Fibroblast of skin of back (primary cell): ENCODE measurements at regions not wholly inside any gene's neighbourhood (a gene's known extent, or its start where the extent isn't known, plus 50 kb on each side); places are given as distances from the start of the nearest gene placed in this dataset.
A peak's percentile ranks its signal among the peaks of the same experiment; 100 is the strongest.

Experiments used
- DNase-seq: peaks from one replicate; pipeline ENCODE4 v3.0.0-alpha.2; 2013

DNA sequence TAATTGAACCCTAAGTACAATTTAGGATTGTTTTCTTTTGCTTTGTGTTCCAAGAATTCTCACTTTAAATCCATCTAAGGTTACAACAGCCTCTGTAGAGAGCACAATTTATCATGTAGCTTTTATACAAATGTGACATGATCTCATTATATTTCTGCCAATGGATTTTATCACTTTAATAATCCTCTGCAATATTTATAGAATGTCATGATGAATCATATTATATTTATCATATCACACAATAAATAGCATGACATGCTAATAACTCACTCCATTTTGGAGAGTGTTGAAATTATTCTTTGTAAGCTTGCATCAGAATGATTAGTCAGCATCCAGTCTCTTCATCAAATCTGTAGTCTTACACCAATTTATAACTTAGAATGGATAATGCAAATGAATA is 280.6 kb upstream of the ZNF717 start:
- DNase-seq = peak; percentile 20

DNA sequence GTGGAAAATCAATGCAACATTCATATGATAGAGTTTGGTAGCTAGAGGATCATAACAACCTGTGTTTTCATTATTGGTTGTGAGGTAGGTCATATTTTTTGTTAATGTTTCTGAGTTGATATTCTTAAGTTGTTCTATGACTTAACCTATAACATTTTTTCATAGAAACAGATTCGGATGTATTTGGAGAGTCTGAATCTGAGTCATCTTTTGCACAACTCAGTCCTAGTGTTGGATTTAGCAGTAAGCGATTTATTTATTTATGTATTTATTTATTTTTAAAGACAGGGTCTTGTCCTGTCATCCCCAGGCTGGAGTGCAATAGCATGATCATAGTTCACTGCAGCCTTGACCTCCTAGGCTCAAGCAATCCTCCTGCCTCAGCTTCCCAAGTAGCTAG is 292.8 kb upstream of the ZNF717 start:
- DNase-seq = no peak

DNA sequence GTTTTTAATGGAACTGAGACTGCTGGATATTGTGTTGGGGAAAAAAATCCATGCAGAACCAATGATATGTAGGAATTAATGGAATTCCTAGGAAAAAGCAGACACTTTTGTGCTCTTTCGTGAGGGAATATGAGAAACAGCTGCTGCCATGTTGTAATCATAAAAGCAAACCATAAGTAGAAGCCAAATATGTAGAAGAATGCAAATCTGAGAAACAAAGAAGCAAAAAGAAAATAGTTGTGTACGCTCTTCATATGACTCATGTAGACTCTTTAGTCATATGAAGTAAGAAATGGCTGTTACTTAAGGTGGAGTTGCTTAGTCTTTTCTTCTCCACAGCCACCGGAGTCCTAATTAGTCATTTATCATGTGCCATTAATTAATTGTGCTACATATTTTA is 298.6 kb upstream of the ZNF717 start:
- DNase-seq = peak; percentile 61

DNA sequence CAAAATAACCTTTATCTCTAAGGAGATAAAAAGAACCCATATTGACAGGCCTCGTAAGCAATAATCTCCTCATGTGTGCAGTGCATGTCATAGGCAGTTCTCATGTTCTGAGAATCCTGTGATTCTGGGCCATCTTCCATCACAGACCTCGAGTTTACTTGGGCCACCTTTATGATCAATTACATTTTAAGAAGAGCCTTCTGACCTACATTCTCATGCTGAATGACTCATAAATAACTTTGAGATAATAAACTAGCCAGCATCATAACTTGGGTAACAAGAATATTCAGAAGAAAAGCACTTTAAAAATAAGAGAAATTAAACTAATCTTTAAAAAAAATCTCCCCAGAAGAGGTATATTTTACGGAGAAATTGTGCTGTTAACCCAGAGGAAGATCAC is 310.7 kb upstream of the ZNF717 start:
- peak; percentile 21 for DNase-seq

DNA sequence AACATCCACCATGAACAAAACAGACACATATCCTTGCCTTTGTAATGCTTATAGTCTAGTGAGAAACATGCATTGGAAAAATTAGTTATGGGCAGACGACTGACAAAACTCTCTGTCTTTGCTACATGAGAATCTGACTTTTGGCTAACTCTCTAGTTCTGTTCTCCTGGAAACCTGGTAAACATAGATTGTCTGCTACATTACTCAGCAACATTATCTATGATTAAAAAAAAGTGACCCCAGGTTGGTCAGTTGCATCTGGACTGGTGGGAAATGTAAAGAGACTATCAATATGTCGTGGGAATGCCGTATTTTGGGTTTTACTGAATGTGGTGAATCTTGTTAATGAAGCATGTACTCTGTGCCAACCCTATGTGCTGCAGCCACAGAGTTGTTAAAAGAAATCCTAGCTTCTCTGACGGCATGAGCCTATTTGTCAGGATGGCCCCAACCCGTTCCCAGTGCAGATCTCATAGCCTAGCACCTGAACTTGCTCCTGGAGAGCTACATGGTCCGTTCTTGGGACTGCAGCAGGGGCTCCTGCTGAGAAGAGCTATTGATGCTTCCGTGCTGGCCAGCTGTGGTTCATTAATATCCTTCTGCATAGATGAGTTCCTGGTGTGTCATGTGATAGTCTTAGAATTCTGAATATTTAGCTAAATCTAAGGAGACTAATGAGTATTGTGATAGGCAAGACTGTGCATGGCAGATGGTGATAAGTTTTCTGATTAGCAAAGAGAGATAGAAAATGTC is 311.7 kb upstream of the ZNF717 start:
- DNase-seq = peak; percentile 27

DNA sequence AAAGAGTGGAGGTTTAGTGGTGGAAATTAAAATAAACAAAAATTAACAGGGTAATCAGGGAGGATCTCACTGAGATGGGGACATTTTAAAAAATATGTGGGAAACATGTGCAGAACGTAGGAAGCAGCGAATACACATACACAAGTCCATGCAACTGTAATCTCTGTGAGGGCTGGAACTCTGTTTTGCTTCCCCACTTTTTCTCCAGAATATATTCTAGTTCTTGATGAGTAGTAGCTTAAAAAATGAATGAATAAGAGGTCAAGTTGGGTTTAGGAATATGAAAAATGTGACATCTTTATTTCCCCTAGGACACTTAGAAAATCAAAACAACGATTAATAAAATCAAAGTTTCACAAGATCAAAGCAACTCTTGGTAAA is 312.2 kb upstream of the ZNF717 start:
- peak; percentile 63 for DNase-seq

DNA sequence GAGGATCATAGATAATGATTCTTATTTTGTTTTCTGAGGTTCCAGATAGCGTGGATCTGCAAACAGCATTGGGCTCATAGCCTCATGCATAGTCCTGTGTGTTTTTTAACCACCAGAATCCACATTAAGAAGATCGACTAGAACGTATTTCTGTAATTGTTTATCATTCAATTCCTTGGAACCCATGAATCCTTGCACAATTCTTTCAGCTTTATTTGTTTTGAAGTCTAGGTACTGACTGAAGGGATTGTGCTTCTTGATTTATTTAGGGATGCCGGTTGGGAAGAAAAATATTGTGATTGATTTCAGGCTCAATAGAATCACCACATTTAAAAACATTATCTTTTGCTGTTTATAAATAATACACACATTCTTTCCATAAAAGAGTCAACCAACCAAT is 314.6 kb upstream of the ZNF717 start:
- DNase-seq = no peak

DNA sequence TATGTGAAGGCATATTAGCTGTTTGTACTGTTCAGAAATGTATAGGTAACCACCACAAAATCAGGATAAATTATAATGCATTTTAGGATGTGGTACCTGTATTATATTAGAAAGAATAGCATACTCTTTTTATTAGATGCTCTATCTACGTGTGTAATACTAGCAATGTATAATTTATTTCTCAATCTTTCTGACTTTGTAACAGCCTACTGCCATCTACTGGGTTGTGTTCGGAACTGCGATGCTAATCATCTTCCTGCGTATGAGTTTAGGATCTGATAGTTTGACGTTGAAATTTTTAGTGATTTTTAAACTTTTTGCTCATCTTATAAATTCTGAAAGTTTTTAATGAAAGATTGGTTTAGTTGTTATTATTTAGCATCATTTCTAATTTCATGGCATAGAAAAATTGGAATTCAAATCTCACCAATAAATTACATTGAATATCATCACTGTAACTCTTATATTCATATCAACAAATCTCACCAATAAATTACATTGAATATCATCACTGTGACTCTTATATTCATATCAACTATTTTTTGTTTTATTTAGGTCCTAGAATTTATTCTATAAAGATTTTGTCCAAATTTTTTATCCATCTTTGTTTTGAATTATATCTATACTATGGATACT is 322.7 kb upstream of the ZNF717 start:
- peak; percentile 52 for DNase-seq

DNA sequence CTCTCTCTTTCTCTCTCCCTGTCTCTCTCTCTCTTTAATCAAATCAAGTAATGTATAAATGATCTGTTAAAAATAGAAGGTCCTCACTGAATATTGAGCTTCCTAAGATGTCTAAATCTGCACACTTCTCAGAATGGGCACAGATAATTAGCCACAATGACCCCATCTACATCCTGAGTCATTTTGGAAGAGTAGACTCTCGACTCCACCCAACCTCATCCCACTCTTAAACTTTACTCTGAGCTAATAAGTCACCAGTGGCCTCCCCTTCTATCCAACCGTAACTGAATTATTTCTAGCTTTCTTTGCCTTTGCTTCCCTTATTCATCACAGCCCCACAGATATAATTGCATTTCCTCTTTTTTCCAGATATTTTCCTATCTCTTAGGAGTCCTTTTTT is 326.5 kb upstream of the ZNF717 start:
- DNase-seq = no peak

DNA sequence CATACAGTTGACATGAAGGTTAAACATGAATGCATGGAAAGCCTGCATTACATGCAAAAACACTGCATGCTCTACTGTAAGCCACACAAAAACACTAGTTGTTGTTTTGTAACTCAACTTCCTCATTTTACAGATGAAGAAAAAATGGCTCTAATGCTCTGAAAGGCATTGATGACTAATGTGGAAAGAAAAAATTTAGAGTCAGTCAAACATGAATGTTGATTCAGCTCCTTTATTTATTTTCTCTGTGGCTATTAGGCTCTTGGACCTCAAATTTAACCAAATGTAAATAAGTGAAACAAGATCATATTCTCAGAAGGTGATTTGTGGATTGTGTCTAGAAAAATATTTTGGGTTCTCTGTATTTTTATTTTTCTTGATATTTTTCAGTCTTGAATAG is 336.7 kb upstream of the ZNF717 start:
- DNase-seq = peak; percentile 65

DNA sequence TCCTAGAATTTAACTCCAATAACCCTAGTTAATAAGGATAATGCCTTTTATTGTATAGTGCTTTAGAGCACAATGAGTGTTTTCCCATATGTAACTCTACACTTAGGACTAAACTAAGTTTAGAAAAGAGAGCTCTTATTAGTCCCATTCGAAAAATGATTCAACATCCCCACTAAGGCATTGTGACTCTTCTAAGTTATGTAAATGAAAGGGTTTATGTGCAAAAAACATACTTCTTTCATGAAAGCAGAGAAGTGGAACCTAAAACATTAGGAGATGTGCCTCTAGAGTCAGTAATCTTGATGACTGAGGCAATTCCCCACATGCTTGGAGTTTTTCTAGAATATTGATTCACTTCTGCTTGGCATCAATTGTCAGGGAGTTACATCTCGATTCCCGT is 344.1 kb upstream of the ZNF717 start:
- DNase-seq = no peak

DNA sequence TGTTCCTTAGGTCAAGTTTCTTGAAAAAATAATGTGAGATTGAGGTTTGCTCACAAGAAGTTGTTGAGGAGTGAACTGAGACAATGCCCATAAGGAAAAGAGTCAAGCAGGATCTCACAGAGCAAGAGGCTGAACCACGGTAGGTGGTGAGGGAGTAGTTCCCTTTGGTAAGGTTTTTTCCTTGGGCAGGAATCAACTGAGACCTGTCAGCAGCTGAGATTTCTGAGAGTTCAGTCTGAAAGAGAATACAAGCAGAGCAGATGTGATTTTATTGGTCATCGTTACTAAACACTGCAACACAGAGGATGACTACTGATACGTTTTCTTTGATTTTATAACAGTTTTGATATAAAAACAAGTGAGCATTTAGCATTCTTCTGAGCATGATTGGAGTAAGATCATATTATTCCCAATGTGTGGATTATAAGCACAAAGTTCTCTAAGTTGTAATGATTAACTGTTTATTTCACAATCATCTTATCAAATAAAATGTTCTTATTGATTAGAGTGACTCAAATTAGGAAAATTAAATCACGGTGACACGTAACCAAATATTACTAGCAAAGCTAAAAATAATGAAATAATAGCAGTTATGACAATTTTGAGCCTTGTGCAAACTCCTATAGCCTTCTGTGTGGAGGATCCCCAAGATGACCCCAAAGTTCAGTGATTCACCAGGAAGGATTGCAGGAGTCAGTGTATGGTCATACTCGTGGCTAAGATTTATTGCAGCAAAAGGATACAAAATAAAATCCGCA is 346.2 kb upstream of the ZNF717 start:
- peak; percentile 69 for DNase-seq

DNA sequence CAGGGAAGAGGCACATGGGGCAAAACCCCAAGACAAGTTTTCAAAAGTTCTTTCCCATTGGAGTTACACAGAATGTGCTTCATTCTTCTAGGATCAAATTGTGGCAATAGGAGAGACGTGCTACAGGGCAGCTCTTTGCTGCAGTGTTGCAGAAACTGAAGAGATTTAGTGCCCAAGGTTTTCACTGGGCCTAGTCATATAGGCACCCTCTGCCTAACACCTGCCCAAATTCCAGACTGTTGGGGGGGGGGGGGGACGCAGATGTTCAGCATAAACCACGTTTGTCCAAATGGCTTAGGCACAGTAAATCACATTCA is 346.8 kb upstream of the ZNF717 start:
- DNase-seq = no peak

DNA sequence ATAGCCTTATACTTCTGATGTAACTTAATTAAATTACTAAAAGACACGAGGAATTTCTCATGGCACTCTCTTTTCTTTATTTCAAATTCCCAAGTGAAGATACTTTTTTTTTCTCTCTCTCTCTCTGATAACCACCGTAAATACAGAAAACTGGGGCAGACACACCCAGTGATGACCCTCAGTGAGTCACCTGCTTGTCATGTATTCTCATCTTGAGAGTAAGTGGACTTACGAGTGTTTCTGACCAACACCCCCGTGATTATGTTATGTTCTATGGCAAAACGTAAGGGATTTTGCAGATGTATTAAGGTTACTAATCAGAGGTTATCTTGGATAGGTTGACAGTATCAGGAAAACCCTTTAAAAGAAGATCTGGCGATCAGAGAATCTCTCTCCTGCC is 348.8 kb upstream of the ZNF717 start:
- peak; percentile 39 for DNase-seq

DNA sequence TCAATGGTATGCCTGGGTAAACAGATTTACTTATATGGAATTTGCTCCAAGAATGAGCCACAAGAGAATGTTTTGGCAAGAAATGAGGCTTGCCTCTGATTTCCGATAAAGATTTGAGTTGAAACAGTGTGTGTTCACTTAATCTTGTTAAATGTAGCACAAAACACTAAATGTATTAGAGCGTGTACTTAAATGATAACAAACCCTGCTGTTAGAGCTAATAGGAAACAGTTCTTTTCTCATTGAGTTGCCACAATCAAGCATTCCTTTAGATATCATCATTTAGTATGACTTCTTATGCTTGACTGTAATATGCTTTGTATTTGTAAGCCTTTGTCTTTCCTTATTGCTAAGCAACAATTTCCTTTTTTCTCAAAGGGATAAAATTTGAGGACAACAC is 353.6 kb upstream of the ZNF717 start:
- peak; percentile 64 for DNase-seq

DNA sequence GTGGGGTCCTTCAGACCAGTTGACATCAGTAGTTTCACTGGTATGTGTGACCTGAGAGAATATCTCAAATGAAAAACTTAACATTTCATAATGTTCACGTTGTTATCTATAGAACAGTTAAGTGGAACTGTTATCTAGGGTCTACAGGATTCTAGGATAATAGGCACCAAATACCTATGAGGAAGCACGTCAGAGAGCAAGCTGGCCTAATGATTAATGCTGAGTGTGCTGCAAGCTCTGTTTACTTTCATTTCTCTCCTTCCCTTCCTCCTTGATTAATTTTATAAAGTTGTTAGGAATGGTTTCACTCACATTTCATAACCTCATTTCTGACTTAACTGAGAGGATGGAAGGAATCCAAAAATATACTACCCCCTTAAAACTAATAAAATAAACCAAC is 362.5 kb upstream of the ZNF717 start:
- no peak for DNase-seq

DNA sequence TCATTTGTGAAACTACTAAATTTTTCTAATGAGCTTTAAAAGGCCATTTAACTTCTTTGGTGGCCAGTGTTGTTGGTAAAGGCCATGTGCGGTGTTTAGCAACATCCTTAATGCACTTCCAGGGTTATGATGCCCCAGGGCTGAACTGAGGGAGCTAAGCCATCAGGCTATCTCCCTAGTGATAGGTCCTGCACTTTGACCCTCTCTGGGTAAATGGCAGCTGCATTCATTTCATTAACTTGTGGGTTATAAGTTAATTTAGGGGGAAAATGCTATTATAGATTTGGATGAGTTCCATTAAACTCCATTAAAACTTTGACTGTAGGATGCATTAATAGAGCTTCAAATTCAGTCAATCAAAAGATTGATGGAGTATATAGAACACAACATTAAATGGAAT is 366.7 kb upstream of the ZNF717 start:
- DNase-seq = no peak

DNA sequence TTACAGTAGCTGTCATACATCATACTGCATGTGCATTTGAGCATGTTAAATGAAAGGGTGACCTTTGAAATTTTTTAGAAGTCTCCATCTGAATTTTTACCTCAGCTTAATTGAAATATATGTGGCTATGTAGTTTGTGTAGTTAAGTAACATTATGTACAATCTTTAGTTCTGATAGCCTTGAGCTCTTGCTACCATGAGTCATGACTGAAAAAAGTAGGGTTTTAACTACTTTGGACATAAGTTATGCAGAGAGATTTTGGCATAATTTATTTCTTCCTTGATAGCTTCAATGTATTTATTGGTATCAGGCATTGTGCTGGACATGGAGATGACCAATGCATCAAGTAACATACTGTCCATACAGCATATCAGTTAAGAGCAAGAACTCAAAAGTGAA is 376.5 kb upstream of the ZNF717 start:
- no peak for DNase-seq

DNA sequence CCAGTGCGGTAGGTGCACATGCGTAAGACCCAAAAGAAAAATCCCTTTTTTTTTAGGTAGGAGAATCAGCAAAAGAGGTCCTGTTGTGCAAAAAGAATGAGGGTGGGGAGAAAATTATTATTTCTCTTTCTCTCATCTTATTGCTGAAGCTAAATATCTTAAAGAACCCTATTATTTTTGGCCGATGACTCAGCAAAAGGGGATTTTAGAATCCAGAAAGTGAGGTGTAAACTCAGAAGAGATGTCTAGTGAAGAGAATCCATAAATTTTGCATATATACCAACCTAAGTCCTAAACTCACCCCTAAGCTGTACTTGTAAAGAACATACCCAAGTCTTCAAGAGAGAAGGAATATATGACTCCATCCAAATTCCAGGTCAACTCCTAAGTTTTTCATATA is 386.3 kb upstream of the ZNF717 start:
- no peak for DNase-seq

DNA sequence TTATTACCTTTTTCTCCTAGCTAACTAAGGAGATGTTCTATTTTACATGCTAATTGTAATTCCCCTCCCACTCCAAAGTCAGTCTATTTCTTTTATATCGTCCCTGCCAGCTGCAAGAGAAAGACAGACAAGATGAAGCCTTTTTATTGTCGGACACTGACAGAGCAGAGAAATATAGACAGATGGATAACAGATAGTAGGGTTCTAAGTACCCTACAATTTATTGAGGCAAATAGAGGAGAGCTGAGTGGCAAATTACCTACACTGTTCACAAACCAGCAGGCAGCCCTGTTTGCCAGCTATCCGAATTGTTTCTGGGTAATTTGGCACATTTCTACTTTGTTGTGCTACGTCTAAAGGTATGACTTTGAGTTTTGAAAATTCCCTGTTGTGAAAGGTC is 392.3 kb upstream of the ZNF717 start:
- DNase-seq = no peak

DNA sequence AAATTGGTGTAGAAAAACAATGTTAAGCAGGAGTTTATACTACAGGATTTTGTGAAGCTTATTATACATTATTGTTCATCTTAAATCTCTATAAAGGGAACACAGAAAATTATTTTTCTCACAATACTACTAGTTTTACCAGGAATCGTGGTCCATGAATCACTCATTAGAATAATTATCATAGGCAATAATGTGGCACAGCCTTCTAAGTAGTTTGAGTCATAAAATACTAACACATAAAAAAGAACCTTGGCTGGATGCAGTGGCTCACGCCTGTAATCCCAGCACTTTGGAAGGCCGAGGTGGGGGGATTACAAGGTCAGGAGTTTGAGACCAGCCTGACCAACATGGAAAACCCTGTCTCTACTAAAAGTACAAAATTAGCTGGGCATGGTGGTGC is 393.1 kb upstream of the ZNF717 start:
- no peak for DNase-seq

DNA sequence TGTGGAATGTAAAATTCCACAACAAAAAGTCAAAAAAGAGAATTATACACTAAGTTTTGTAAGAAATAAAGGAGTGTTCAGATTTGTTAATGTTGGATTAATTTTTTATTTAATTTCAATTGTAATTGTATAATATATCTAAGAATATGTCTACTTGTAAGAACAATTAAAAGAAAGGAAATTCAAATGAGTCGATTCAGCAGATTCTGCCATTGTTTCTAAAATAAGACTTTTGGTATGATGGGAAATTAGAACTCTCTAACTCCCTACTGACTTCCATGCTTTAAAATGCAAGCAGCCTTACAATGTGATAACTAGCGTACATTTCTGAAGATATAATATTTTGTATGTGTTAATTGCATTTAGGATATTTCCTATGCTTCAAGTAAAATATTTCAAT is 395.9 kb upstream of the ZNF717 start:
- no peak for DNase-seq

DNA sequence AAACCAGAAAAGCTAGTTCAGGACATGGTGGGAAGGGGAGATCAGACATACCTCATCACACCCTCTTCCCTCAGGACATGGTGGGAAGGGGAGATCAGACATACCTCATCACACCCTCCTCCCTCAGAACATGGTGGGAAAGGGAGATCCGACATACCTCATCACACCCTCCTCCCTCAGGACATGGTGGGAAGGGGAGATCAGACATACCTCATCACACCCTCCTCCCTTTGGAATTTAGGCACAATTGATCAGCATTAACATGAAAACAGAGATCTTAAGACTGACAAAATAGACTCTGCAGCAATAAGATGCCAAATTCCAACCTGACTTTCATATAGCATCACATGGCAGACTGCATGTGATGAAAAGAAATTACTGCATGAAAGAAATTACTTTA is 412.7 kb upstream of the ZNF717 start:
- DNase-seq = no peak

DNA sequence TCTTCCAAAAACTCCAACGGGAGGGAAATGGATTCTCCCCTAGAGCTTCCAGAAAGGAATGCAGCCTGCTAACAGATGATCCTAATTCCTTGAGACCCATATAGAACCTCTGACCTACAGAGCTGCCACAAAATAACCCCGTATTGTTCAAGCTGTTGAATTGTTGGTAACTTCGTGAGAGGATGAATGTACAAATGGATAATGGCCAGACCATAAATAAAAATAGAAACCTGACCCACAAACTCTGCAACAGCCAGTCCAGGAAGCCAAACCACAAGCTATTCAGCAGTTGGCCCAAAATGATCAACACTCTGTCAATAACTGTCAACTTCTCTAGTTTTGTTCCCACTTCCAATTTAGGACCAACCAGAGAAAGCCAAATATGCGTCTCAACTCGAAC is 414.0 kb upstream of the ZNF717 start:
- DNase-seq = no peak
